Renal cortex interstitium (tissue), 11 donors: ENCODE measurements at regions not wholly inside any gene's neighbourhood (a gene's known extent, or its start where the extent isn't known, plus 50 kb on each side); places are given as distances from the start of the nearest gene placed in this dataset.

Experiments used
- DNase-seq, 11 donors: peaks; one replicate each; pipeline ENCODE4 v3.0.0-alpha.2; 2013; ENCODE audit warnings: low read depth in 9 of 11, low spot score in 4 of 11; ENCODE audit errors: extremely low read depth in 1 of 11

DNA sequence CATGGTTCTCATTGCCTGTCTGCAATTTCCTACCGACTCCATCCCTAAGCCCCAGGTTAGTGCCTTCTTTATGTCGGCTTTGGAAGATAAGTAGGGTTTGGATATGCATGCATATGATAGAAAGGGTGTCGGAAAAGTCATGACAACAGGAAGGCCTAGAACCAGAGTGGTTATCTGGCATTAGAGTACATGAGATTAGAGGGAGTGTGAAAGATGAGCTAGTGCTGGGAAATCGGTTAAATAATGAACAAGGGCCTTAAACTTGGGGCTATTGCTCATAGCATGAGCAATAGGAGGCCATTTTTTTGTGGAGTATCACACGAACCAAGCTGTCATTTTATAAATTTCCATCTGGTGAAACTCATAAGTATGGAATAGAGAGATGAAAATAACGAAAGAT lies 54.0 kb upstream of the LPP start:
- DNase-seq = no peak

DNA sequence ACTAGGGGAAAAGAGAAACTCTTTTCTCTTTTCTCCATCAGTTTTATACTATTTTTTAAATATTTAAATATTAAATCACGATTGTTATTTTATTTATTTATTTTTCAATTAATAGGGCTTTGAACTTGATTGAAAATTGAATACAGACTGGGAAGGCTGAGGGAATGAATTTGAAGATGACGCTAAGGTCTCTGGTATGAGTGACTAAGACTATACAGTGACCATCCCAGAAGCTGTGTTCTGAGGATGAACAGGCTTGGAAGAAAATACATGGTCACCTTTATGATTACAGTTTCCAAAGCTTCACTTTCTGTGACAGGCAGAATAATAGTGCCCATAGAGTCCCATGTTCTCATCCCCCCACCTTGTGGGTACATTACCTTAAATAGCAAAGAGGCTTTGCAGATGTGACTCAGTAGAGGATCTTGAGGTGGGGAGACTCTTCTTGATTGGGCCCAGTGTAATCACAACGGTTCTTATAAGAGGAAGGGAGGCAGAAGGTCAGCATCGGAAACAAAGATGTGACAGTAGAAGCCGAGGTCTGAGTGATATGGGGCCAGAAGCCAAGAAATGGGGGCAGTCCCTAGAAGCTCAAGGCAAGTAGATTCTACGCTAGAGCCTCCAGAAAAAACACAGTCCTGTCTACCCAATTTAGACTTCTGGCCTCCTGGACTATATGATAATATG lies 51.0 kb upstream of the LPP start:
- no peak for DNase-seq

DNA sequence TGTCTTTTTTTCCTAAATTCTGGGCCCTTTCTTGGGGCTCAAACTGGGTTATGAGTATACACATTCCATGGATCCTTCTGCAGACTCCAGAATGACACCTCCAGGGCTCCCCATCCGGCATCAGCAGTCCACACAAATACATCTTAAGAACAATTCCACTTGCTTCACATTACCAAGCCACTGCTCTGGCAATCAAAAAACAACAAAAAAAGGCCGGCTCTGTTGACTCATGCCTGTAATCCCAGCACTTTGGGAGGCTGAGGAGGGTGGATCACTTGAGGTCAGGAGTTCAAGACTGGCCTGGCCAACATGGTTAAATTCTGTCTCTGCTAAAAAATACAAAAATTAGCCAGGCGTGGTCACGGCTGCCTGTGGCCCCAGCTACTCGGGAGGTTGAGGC lies 49.9 kb upstream of the LPP start:
- DNase-seq = no peak
